ENCODE measurements at regions not wholly inside any gene's neighbourhood (a gene's known extent, or its start where the extent isn't known, plus 50 kb on each side); places are given as distances from the start of the nearest gene placed in this dataset.

- TF ChIP-seq REST (IDR thresholded peaks at IDR 0.05; ENCODE audit: low read depth) = no peak
- no peak for TF ChIP-seq EGR1 (IDR thresholded peaks at IDR 0.05)
- no peak for TF ChIP-seq MAX (IDR thresholded peaks at IDR 0.05)
- no peak for TF ChIP-seq EP300 (IDR thresholded peaks at IDR 0.05; ENCODE audit: borderline replicate concordance)
- TF ChIP-seq YY1 (IDR thresholded peaks at IDR 0.05; ENCODE audit: low read depth) = no peak
- TF ChIP-seq TAF1 (IDR thresholded peaks at IDR 0.05; ENCODE audit: low read depth) = no peak
- TF ChIP-seq CREB1 (IDR thresholded peaks at IDR 0.05; ENCODE audit: low read depth) = no peak
- TF ChIP-seq NFIC (IDR thresholded peaks at IDR 0.05) = no peak
- TF ChIP-seq CEBPB (IDR thresholded peaks at IDR 0.05) = no peak
- no peak for TF ChIP-seq RAD21 (IDR thresholded peaks at IDR 0.05; ENCODE audit: low read depth)
- no peak for TF ChIP-seq FOXM1 (IDR thresholded peaks at IDR 0.05; ENCODE audit: borderline replicate concordance, low read depth)
- TF ChIP-seq USF1 (IDR thresholded peaks at IDR 0.05) = no peak
- no peak for TF ChIP-seq TEAD4 (IDR thresholded peaks at IDR 0.05)
These were observed 117.4 kb upstream of the DSEL start for GRCh38 chr18:67633939-67634338.

All from Ishikawa (cell line).